ENCODE measurements at regions not wholly inside any gene's neighbourhood (a gene's known extent, or its start where the extent isn't known, plus 50 kb on each side); places are given as distances from the start of the nearest gene placed in this dataset.
A peak's percentile ranks its signal among the peaks of the same experiment; 100 is the strongest.

GRCh38 chr14:71196921-71197320 lies 289.7 kb downstream of the PCNX1 start:
- DNase-seq (ENCODE audit: extremely low read depth in 1 of 11, low read depth in 9 of 11, low spot score in 4 of 11): no peak

- DNase-seq (ENCODE audit: extremely low read depth in 1 of 11, low read depth in 9 of 11, low spot score in 4 of 11): no peak
These were observed 291.4 kb downstream of the PCNX1 start for GRCh38 chr14:71198687-71199086.

- DNase-seq (ENCODE audit: extremely low read depth in 1 of 11, low read depth in 9 of 11, low spot score in 4 of 11): no peak
These were observed 294.6 kb downstream of the PCNX1 start for GRCh38 chr14:71201840-71202239.

- peak in 1 of 11 donors; percentile 29 for DNase-seq (ENCODE audit: extremely low read depth in 1 of 11, low read depth in 9 of 11, low spot score in 4 of 11)
These were observed 295.6 kb downstream of the PCNX1 start for GRCh38 chr14:71202881-71203280.

- DNase-seq (ENCODE audit: extremely low read depth in 1 of 11, low read depth in 9 of 11, low spot score in 4 of 11): no peak
These were observed 296.0 kb downstream of the PCNX1 start for GRCh38 chr14:71203306-71203705.

GRCh38 chr14:71204231-71204630 lies 297.0 kb downstream of the PCNX1 start:
- DNase-seq (ENCODE audit: extremely low read depth in 1 of 11, low read depth in 9 of 11, low spot score in 4 of 11): no peak

GRCh38 chr14:71204768-71205167 lies 297.5 kb downstream of the PCNX1 start:
- no peak for DNase-seq (ENCODE audit: extremely low read depth in 1 of 11, low read depth in 9 of 11, low spot score in 4 of 11)

- no peak for DNase-seq (ENCODE audit: extremely low read depth in 1 of 11, low read depth in 9 of 11, low spot score in 4 of 11)
These were observed 298.9 kb downstream of the PCNX1 start for GRCh38 chr14:71206123-71206522.

- DNase-seq (ENCODE audit: extremely low read depth in 1 of 11, low read depth in 9 of 11, low spot score in 4 of 11): no peak
These were observed 299.6 kb downstream of the PCNX1 start for GRCh38 chr14:71206766-71207371.

- DNase-seq (ENCODE audit: extremely low read depth in 1 of 11, low read depth in 9 of 11, low spot score in 4 of 11): no peak
These were observed 301.6 kb downstream of the PCNX1 start for GRCh38 chr14:71208702-71209357.

GRCh38 chr14:71209888-71210287 lies 302.6 kb downstream of the PCNX1 start:
- no peak for DNase-seq (ENCODE audit: extremely low read depth in 1 of 11, low read depth in 9 of 11, low spot score in 4 of 11)

GRCh38 chr14:71212093-71212492 lies 304.8 kb downstream of the PCNX1 start:
- DNase-seq (ENCODE audit: extremely low read depth in 1 of 11, low read depth in 9 of 11, low spot score in 4 of 11): no peak

- no peak for DNase-seq (ENCODE audit: extremely low read depth in 1 of 11, low read depth in 9 of 11, low spot score in 4 of 11)
These were observed 305.4 kb downstream of the PCNX1 start for GRCh38 chr14:71212683-71213107.

- no peak for DNase-seq (ENCODE audit: extremely low read depth in 1 of 11, low read depth in 9 of 11, low spot score in 4 of 11)
These were observed 307.0 kb downstream of the PCNX1 start for GRCh38 chr14:71214241-71214640.

- DNase-seq (ENCODE audit: extremely low read depth in 1 of 11, low read depth in 9 of 11, low spot score in 4 of 11): no peak
These were observed 313.2 kb downstream of the PCNX1 start for GRCh38 chr14:71220462-71220861.

GRCh38 chr14:71221119-71221518 lies 313.9 kb downstream of the PCNX1 start:
- DNase-seq (ENCODE audit: extremely low read depth in 1 of 11, low read depth in 9 of 11, low spot score in 4 of 11): no peak

- DNase-seq (ENCODE audit: extremely low read depth in 1 of 11, low read depth in 9 of 11, low spot score in 4 of 11): no peak
These were observed 317.9 kb downstream of the PCNX1 start for GRCh38 chr14:71225113-71225512.

- no peak for DNase-seq (ENCODE audit: extremely low read depth in 1 of 11, low read depth in 9 of 11, low spot score in 4 of 11)
These were observed 321.5 kb downstream of the PCNX1 start for GRCh38 chr14:71228711-71229110.

GRCh38 chr14:71229875-71230274 lies 322.6 kb downstream of the PCNX1 start:
- DNase-seq (ENCODE audit: extremely low read depth in 1 of 11, low read depth in 9 of 11, low spot score in 4 of 11): no peak

- no peak for DNase-seq (ENCODE audit: extremely low read depth in 1 of 11, low read depth in 9 of 11, low spot score in 4 of 11)
These were observed 323.6 kb downstream of the PCNX1 start for GRCh38 chr14:71230897-71231296.
